Transverse colon (tissue), 4 donors: ENCODE measurements at regions not wholly inside any gene's neighbourhood (a gene's known extent, or its start where the extent isn't known, plus 50 kb on each side); places are given as distances from the start of the nearest gene placed in this dataset.

ENCODE experiments used
- DNase-seq: peaks from one replicate; pipeline ENCODE4 v3.0.0-alpha.2; 2019
- H3K27ac ChIP-seq, 4 donors: fragments of 200-600 bp; sonication (generic); 2 replicates each; pipeline ENCODE4 v1.5.1; 2016 to 2018; ENCODE audit warnings: inconsistent platforms in 4 of 4
- H3K27me3 ChIP-seq: fragments of 200-600 bp; sonication (generic); 2 replicates; pipeline ENCODE4 v1.5.1; 2017; ENCODE audit warnings: inconsistent platforms
- H3K36me3 ChIP-seq, 4 donors: fragments of 200-600 bp; sonication (generic); 2 replicates each; pipeline ENCODE4 v1.5.1; 2017 to 2019; ENCODE audit warnings: inconsistent platforms in 4 of 4
- H3K4me1 ChIP-seq, 4 donors: fragments of 200-600 bp; sonication (generic); 2 replicates each; pipeline ENCODE4 v1.5.1; 2017 to 2020; ENCODE audit warnings: inconsistent platforms in 4 of 4
- H3K4me3 ChIP-seq, 4 donors: fragments of 200-600 bp; sonication (generic); 1 replicate in 1 of 4; 2 replicates in 3 of 4; pipeline versions ENCODE4 v1.5.1 to v1.6.1; 2017 to 2019; ENCODE audit warnings: inconsistent platforms in 4 of 4
- H3K9me3 ChIP-seq, 2 donors: fragments of 200-600 bp; sonication (generic); 2 replicates each; pipeline ENCODE4 v1.5.1; 2017 to 2019; ENCODE audit warnings: inconsistent platforms in 2 of 2
- EP300 ChIP-seq: sonication (generic); formaldehyde crosslinking; IDR thresholded peaks from one replicate; pipeline ENCODE4 v1.6.1; 2017; ENCODE audit warnings: antibody characterized with exemption, low read depth
- POLR2A ChIP-seq: fragments of 450-650 bp; IDR thresholded peaks from one replicate; pipeline ENCODE4 v1.6.1; 2016; ENCODE audit warnings: antibody characterized with exemption, mild to moderate bottlenecking, moderate library complexity
- POLR2AphosphoS5 ChIP-seq, 3 donors: sonication (generic); formaldehyde crosslinking; IDR thresholded peaks; one replicate each; pipeline ENCODE4 v1.6.1; 2016; ENCODE audit warnings: antibody characterized with exemption in 3 of 3
- WGBS, 2 donors: methylation state at CpG; one replicate each; pipeline ENCODE4 v1.1.5; 2018; ENCODE audit warnings: low coverage in 1 of 2; 5-methylcytosine and 5-hydroxymethylcytosine counted together
- in situ Hi-C, 4 donors: fragments of 200-750 bp; cut with MboI; loops; one replicate each; pipeline versions ENCODE4 v1.15.0 to v1.15.1; 2017; ENCODE audit warnings: low sequenced_read_pairs in 3 of 4, low pct_ligation_motif_present in 1 of 4, low pct_unique_long_range_greater_than_20kb in 1 of 4
- intact Hi-C: fragments of 100-400 bp; cut with DNase I; formaldehyde crosslinking; loops from one replicate; pipeline ENCODE4 v1.15.1; 2023; ENCODE audit warnings: low total_unique reads
- TF ChIP-seq, protein P1 (sequence below), 5 experiments: fragments of 200-600 bp in 3 of 5; fragments of 450-650 bp in 2 of 5; sonication (generic) in 3 of 5; IDR thresholded peaks; 1 replicate in 2 of 5; 2 replicates in 3 of 5; pipeline ENCODE4 v1.5.1; 2016 to 2017; ENCODE audit warnings: antibody characterized with exemption in 5 of 5, inconsistent platforms in 3 of 5, mild to moderate bottlenecking in 2 of 5, moderate library complexity in 1 of 5

DNA sequence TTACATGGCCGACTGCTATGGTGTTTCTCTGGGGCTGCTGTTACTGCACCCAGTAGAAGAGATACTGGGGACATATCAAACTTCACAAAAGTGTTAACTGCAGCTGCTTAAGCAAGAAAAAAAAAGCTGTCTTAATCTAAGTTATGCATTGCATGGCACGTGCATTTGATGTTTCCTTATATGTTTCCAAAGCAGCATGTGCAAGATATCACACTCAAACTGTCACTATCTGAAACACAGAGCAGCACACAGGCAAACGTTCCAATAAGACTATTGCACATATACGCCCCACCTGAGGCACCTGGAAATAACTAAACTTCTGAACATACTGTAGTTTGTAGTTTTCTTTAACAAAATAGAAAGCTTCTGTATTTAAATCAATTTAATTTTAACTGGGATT is 671.4 kb upstream of the ADGRL2 start:
- no peak for DNase-seq

DNA sequence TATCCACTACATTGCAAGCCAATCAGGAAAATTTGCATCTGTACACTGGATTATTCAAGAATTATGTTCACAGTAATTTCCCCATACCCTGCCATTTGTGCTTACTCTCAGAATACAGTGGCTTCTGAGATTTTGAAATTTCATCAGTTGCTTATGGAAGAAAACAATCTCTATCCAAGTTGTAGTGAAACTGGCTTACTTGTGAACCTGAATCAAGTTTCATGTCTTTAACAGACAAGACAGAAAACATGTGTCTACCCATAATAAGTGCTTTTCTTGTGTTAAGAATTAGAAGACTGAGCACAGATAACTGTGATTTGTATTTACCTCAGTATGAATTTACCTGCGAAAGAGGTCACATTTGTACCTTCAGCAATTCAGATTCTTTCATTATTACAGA is 672.7 kb upstream of the ADGRL2 start:
- Histone ChIP-seq H3K4me1 (no peaks in the 10 kb centered on the region), H3K27me3 (no peaks in the 10 kb centered on the region), H3K4me3 (no peak overlapping the region), H3K36me3 (no peaks in the 10 kb centered on the region), H3K27ac (no peak overlapping the region), H3K9me3 (no peaks in the 10 kb centered on the region)
- no peak for DNase-seq
- WGBS, 2 donors = 60 to 100% methylated on average over 1 of the region's 1 CpG
- in situ Hi-C loops = no loop called here
- TF ChIP-seq, protein P1, sequence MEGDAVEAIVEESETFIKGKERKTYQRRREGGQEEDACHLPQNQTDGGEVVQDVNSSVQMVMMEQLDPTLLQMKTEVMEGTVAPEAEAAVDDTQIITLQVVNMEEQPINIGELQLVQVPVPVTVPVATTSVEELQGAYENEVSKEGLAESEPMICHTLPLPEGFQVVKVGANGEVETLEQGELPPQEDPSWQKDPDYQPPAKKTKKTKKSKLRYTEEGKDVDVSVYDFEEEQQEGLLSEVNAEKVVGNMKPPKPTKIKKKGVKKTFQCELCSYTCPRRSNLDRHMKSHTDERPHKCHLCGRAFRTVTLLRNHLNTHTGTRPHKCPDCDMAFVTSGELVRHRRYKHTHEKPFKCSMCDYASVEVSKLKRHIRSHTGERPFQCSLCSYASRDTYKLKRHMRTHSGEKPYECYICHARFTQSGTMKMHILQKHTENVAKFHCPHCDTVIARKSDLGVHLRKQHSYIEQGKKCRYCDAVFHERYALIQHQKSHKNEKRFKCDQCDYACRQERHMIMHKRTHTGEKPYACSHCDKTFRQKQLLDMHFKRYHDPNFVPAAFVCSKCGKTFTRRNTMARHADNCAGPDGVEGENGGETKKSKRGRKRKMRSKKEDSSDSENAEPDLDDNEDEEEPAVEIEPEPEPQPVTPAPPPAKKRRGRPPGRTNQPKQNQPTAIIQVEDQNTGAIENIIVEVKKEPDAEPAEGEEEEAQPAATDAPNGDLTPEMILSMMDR (IDR thresholded peaks at IDR 0.05) = no peak
- TF ChIP-seq POLR2A (no peak), POLR2AphosphoS5 (IDR thresholded peaks at IDR 0.05) (no peak), EP300 (no peak)
- intact Hi-C loops = no loop called here

More for the DNA sequence above, 671.4 kb upstream of the ADGRL2 start:
- no peaks in the 10 kb centered on the region for H3K27me3 ChIP-seq
- H3K27ac ChIP-seq = no peak overlapping the region
- H3K36me3 ChIP-seq = no peaks in the 10 kb centered on the region
- TF ChIP-seq, protein P1 (IDR thresholded peaks at IDR 0.05) = no peak
- no peak for TF ChIP-seq POLR2A
- no peak for TF ChIP-seq EP300
- no peak for TF ChIP-seq POLR2AphosphoS5 (IDR thresholded peaks at IDR 0.05)
- no peaks in the 10 kb centered on the region for H3K9me3 ChIP-seq
- H3K4me1 ChIP-seq = no peaks in the 10 kb centered on the region
- intact Hi-C loops = no loop called here
- in situ Hi-C loops = no loop called here
- WGBS, 2 donors = 51 to 63% methylated on average over 1 to 4 of the region's 4 CpGs
- H3K4me3 ChIP-seq = no peak overlapping the region

DNA sequence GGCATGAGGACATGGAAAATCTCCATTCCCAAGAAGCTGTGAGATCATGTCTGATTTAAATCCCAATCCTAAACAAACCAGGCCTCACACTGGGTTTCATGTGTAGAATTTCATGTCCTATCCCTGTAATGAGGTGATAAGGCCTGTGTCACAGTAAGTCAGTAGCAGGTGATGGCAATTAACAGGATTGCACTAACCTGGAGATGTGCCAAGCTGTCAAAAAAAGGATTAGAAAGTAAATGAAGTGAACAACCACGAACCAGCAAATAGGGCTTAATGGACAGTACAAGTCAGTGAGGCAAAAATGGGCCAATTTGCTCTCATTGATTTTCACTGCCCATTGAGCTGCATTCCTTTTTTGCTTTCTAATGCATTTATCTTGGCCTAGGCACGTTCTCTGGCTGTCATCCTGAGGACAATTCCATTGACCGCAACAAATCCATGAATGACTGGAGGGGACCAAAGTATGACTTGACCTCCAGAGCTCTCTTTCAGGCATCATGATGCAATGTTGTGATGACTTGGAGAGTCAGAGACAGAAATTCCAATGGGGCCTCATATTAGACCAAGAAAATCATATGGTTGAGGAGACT is 673.6 kb upstream of the ADGRL2 start:
- DNase-seq = no peak
- WGBS, 2 donors = 52 to 63% methylated on average over 3 of the region's 3 CpGs
- Histone ChIP-seq H3K4me3 (no peak overlapping the region), H3K27ac (no peak overlapping the region), H3K36me3 (no peaks in the 10 kb centered on the region), H3K9me3 (no peaks in the 10 kb centered on the region), H3K4me1 (no peaks in the 10 kb centered on the region), H3K27me3 (no peaks in the 10 kb centered on the region)
- TF ChIP-seq POLR2A = no peak
- TF ChIP-seq POLR2AphosphoS5 (IDR thresholded peaks at IDR 0.05) = no peak
- TF ChIP-seq, protein P1 (IDR thresholded peaks at IDR 0.05) = no peak
- no peak for TF ChIP-seq EP300
- intact Hi-C loops = no loop called here
- in situ Hi-C loops = no loop called here

DNA sequence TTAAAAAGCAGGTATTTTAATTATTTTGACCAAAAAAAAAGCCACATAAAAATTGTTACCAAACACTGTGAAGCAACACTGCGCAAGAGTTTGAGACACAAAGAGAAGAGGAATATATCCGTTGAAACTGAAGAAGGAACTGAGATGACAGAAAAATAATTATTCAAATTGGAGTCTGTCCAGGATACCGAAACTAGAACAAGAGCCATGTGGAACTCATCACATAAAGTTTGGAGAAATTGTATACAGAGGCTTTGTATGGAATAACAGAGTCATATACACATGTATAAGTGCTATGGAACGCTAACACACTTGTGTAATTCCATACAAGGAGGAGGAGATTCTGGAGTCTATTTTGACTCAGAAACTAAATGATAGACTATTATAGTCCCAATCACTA is 675.1 kb upstream of the ADGRL2 start:
- intact Hi-C loops = no loop called here
- DNase-seq = no peak
- 63 to 65% methylated on average over 4 of the region's 4 CpGs for WGBS, 2 donors

More for the DNA sequence above, 675.1 kb upstream of the ADGRL2 start:
- Histone ChIP-seq H3K4me3 (no peak overlapping the region), H3K9me3 (no peaks in the 10 kb centered on the region), H3K27ac (no peak overlapping the region), H3K4me1 (no peaks in the 10 kb centered on the region), H3K27me3 (no peaks in the 10 kb centered on the region), H3K36me3 (no peaks in the 10 kb centered on the region)
- no peak for TF ChIP-seq EP300
- TF ChIP-seq POLR2A = no peak
- no peak for TF ChIP-seq POLR2AphosphoS5 (IDR thresholded peaks at IDR 0.05)
- TF ChIP-seq, protein P1 (IDR thresholded peaks at IDR 0.05) = no peak
- in situ Hi-C loops = no loop called here
